IMR-90 (cell line): ENCODE measurements at regions not wholly inside any gene's neighbourhood (a gene's known extent, or its start where the extent isn't known, plus 50 kb on each side); places are given as distances from the start of the nearest gene placed in this dataset.

ENCODE experiments used
- ATAC-seq: fragments of 200-7000 bp; cut with Tn5 transposase; 2 replicates; pipeline ENCODE4 v1.9.1; 2020; ENCODE audit warnings: low read depth, mild to moderate bottlenecking, moderate library complexity
- BruUV-seq: library from RNA; stranded (reverse); fragments of 400-500 nt; replicated peaks from 2 replicates; lab custom pipeline; 2021; lab: Mats Ljungman, UMichigan
- CTCF ChIA-PET: fragments of 300-600 bp; formaldehyde crosslinking; extraction: SDS; loops from one replicate; lab custom pipeline; 2021; ENCODE audit warnings: antibody characterized with exemption; lab: Yijun Ruan, JAX
- POLR2A ChIA-PET: fragments of 300-600 bp; sonication (Branson Sonifier 250); formaldehyde crosslinking; loops from one replicate; lab custom pipeline; 2022; ENCODE audit warnings: antibody characterized with exemption; ENCODE audit not compliant: unreplicated experiment; lab: Charles Lee
- DNase-seq: peaks from one replicate; pipeline ENCODE4 v3.0.0; 2013
- H2AFZ ChIP-seq: replicated peaks from 2 replicates; pipeline ENCODE3; 2013; ENCODE audit warnings: low read length, mild to moderate bottlenecking; ENCODE audit not compliant: poor library complexity
- H2AK5ac ChIP-seq: 2 replicates; pipeline ENCODE4 v1.6.1; 2013; ENCODE audit warnings: low read depth, low read length, inconsistent platforms
- H2AK9ac ChIP-seq: replicated peaks from 2 replicates; pipeline ENCODE3; 2013; ENCODE audit warnings: mild to moderate bottlenecking, low read depth, low read length, moderate library complexity; ENCODE audit not compliant: poor library complexity
- H2BK120ac ChIP-seq: 2 replicates; pipeline ENCODE4 v1.6.1; 2013; ENCODE audit warnings: low read depth, low read length, inconsistent platforms
- H2BK15ac ChIP-seq: 3 replicates; pipeline ENCODE4 v1.6.1; 2013; ENCODE audit warnings: low read depth, low read length, inconsistent platforms
- H2BK20ac ChIP-seq: 2 replicates; pipeline ENCODE4 v1.6.1; 2013; ENCODE audit warnings: low read depth, mild to moderate bottlenecking, inconsistent platforms, low read length, moderate library complexity
- H2BK5ac ChIP-seq: 2 replicates; pipeline ENCODE4 v1.6.1; 2013; ENCODE audit warnings: mild to moderate bottlenecking, low read depth, low read length, inconsistent platforms; ENCODE audit not compliant: poor library complexity, severe bottlenecking
- H3K14ac ChIP-seq: replicated peaks from 2 replicates; pipeline ENCODE4 v1.6.1; 2013; ENCODE audit warnings: low read depth, low read length, inconsistent platforms
- H3K18ac ChIP-seq: 2 replicates; pipeline ENCODE4 v1.6.1; 2013; ENCODE audit warnings: low read depth, low read length, control low read depth
- H3K23ac ChIP-seq: 2 replicates; pipeline ENCODE4 v1.6.1; 2013; ENCODE audit warnings: low read depth, low read length, inconsistent platforms
- H3K27ac ChIP-seq: 2 replicates; pipeline ENCODE4 v1.5.1; 2013; ENCODE audit warnings: mild to moderate bottlenecking, control low read depth, low read length; ENCODE audit not compliant: insufficient read depth
- H3K27me3 ChIP-seq: 2 replicates; pipeline ENCODE4 v1.6.1; 2013; ENCODE audit warnings: low read length; ENCODE audit not compliant: control insufficient read depth, insufficient read depth
- H3K36me3 ChIP-seq: 2 replicates; pipeline ENCODE4 v1.6.1; 2013; ENCODE audit warnings: low read length, mixed read lengths; ENCODE audit not compliant: control insufficient read depth, insufficient read depth
- H3K4ac ChIP-seq: 2 replicates; pipeline ENCODE4 v1.6.1; 2013; ENCODE audit warnings: low read depth, low read length, inconsistent platforms
- H3K4me1 ChIP-seq: 2 replicates; pipeline ENCODE4 v1.6.1; 2013; ENCODE audit warnings: low read length, mixed read lengths; ENCODE audit not compliant: control insufficient read depth, insufficient read depth
- H3K4me2 ChIP-seq: 2 replicates; pipeline ENCODE4 v1.6.1; 2013; ENCODE audit warnings: low read depth, mild to moderate bottlenecking, control low read depth, low read length, moderate library complexity
- H3K4me3 ChIP-seq: 2 replicates; pipeline ENCODE4 v1.5.1; 2013; ENCODE audit warnings: low read depth, mild to moderate bottlenecking, control low read depth, low read length, moderate library complexity; ENCODE audit not compliant: insufficient read depth
- H3K56ac ChIP-seq: 2 replicates; pipeline ENCODE4 v1.6.1; 2013; ENCODE audit warnings: low read length, inconsistent platforms; ENCODE audit not compliant: insufficient read depth; ENCODE audit errors: extremely low read depth
- H3K79me1 ChIP-seq, 2 experiments: 2 replicates each; pipeline ENCODE4 v1.6.1; 2013; ENCODE audit warnings: low read length in 2 of 2, inconsistent platforms in 1 of 2, low read depth in 1 of 2
- H3K9ac ChIP-seq: 2 replicates; pipeline ENCODE4 v1.6.1; 2013; ENCODE audit warnings: low read depth, low read length, control low read depth
- H3K9me1 ChIP-seq: 2 replicates; pipeline ENCODE4 v1.6.1; 2013; ENCODE audit warnings: low read length, inconsistent platforms; ENCODE audit not compliant: insufficient read depth
- H3K9me3 ChIP-seq: 2 replicates; pipeline ENCODE4 v1.6.1; 2013; ENCODE audit warnings: low read length; ENCODE audit not compliant: control insufficient read depth, insufficient read depth
- H4K20me1 ChIP-seq: 2 replicates; pipeline ENCODE4 v1.6.1; 2013; ENCODE audit warnings: low read length, inconsistent platforms; ENCODE audit not compliant: insufficient read depth
- H4K5ac ChIP-seq: 2 replicates; pipeline ENCODE4 v1.6.1; 2013; ENCODE audit warnings: mild to moderate bottlenecking, low read depth, low read length, control low read depth
- H4K8ac ChIP-seq, 2 experiments: 2 replicates each; pipeline ENCODE4 v1.6.1; 2013; ENCODE audit warnings: low read depth in 2 of 2, low read length in 2 of 2, control low read depth in 1 of 2, inconsistent platforms in 1 of 2
- H4K91ac ChIP-seq: 2 replicates; pipeline ENCODE4 v1.6.1; 2013; ENCODE audit warnings: low read depth, low read length, inconsistent platforms; ENCODE audit not compliant: insufficient read depth
- BHLHE40 ChIP-seq: fragments of 150-350 bp; IDR thresholded peaks from 2 replicates; pipeline ENCODE4 v1.6.1; 2016; ENCODE audit warnings: mild to moderate bottlenecking, low read depth, low read length
- CEBPB ChIP-seq: IDR thresholded peaks from 2 replicates; pipeline ENCODE4 v1.6.1; 2012; ENCODE audit warnings: low read depth, low read length, improper control_type of control experiment
- CHD1 ChIP-seq: IDR thresholded peaks from 2 replicates; pipeline ENCODE4 v1.6.1; 2012; ENCODE audit warnings: low read depth, low read length, improper control_type of control experiment
- CTCF ChIP-seq: conservative IDR thresholded peaks from 2 replicates; pipeline ENCODE4 v1.5.1; 2012; ENCODE audit warnings: mild to moderate bottlenecking, low read depth, low read length, improper control_type of control experiment
- ELK1 ChIP-seq: fragments of 150-350 bp; IDR thresholded peaks from 2 replicates; pipeline ENCODE4 v1.6.1; 2016; ENCODE audit warnings: low read depth, mild to moderate bottlenecking, low read length, moderate library complexity, borderline replicate concordance
- FOS ChIP-seq: fragments of 150-350 bp; IDR thresholded peaks from 2 replicates; pipeline ENCODE4 v1.6.1; 2016; ENCODE audit warnings: low read depth, low read length
- MAFK ChIP-seq: IDR thresholded peaks from 2 replicates; pipeline ENCODE4 v1.6.1; 2012; ENCODE audit warnings: low read depth, low read length, improper control_type of control experiment
- MAZ ChIP-seq: IDR thresholded peaks from 2 replicates; pipeline ENCODE4 v1.6.1; 2012; ENCODE audit warnings: low read depth, mild to moderate bottlenecking, low read length, improper control_type of control experiment, moderate library complexity, borderline replicate concordance
- MXI1 ChIP-seq: IDR thresholded peaks from 2 replicates; pipeline ENCODE4 v1.6.1; 2012; ENCODE audit warnings: low read depth, mild to moderate bottlenecking, low read length, moderate library complexity, borderline replicate concordance
- NFE2L2 ChIP-seq: fragments of 150-350 bp; IDR thresholded peaks from 2 replicates; pipeline ENCODE4 v1.6.1; 2016; ENCODE audit warnings: low read depth, mild to moderate bottlenecking, low read length
- POLR2A ChIP-seq: IDR thresholded peaks from 2 replicates; pipeline ENCODE4 v1.6.1; 2012; ENCODE audit warnings: mild to moderate bottlenecking, low read depth, low read length
- RAD21 ChIP-seq: IDR thresholded peaks from 2 replicates; pipeline ENCODE4 v1.6.1; 2012; ENCODE audit warnings: low read length, improper control_type of control experiment
- RCOR1 ChIP-seq: IDR thresholded peaks from 2 replicates; pipeline ENCODE4 v1.6.1; 2012; ENCODE audit warnings: mild to moderate bottlenecking, low read length, improper control_type of control experiment; ENCODE audit not compliant: insufficient replicate concordance
- SMC3 ChIP-seq: fragments of 150-350 bp; IDR thresholded peaks from 2 replicates; pipeline ENCODE4 v1.6.1; 2016; ENCODE audit warnings: low read depth, mild to moderate bottlenecking, antibody characterized with exemption, low read length, moderate library complexity
- USF2 ChIP-seq: fragments of 150-350 bp; IDR thresholded peaks from 2 replicates; pipeline ENCODE4 v1.6.1; 2017; ENCODE audit warnings: mild to moderate bottlenecking, antibody characterized with exemption, low read length, low read depth
- WGBS, 2 experiments: methylation state at CpG; one replicate each; pipeline versions ENCODE4 v1.1.5 to v1.1.7; 2013; ENCODE audit warnings: missing lambda C conversion rate in 2 of 2; ENCODE audit not compliant: insufficient read length in 1 of 2; ENCODE audit errors: extremely low coverage in 2 of 2; 5-methylcytosine and 5-hydroxymethylcytosine counted together
- dilution Hi-C: fragments of 300-500 bp; cut with HindIII; formaldehyde crosslinking; loops from one replicate; pipeline ENCODE4 v1.14.3; 2018; ENCODE audit warnings: low sequenced_read_pairs; ENCODE audit not compliant: unreplicated experiment
- in situ Hi-C: fragments of 300-500 bp; cut with MboI; formaldehyde crosslinking; loops from 3 replicates; pipeline ENCODE4 v1.14.3; 2019; ENCODE audit warnings: low sequenced_read_pairs, inconsistent platforms, mixed read lengths
- intact Hi-C: fragments of 100-400 bp; cut with micrococcal nuclease; formaldehyde crosslinking; loops from 2 replicates; pipeline ENCODE4 v1.10.0; 2022

- Histone ChIP-seq H2BK20ac (no peak overlapping the region), H4K20me1 (no peaks in the 10 kb centered on the region), H3K4ac (no peak overlapping the region), H3K56ac (no peak overlapping the region), H2AFZ (no peak overlapping the region), H4K91ac (no peak overlapping the region), H2AK5ac (no peak overlapping the region), H3K14ac (no peak overlapping the region), H4K8ac (no peak overlapping the region), H2AK9ac (no peak overlapping the region), H3K9me3 (peaks cover 4% of the 10 kb centered on the region), H3K4me3 (no peak overlapping the region), H2BK120ac (no peak overlapping the region), H3K4me2 (no peak overlapping the region), H3K27ac (no peak overlapping the region), H3K23ac (no peak overlapping the region), H3K79me1 (no peaks in the 10 kb centered on the region), H4K5ac (no peak overlapping the region), H3K9ac (no peak overlapping the region), H3K9me1 (no peaks in the 10 kb centered on the region), H2BK15ac (no peak overlapping the region; the same call in 2 of the 3 replicates), H2BK5ac (no peak overlapping the region), H3K36me3 (no peaks in the 10 kb centered on the region), H3K18ac (no peak overlapping the region), H3K27me3 (no peaks in the 10 kb centered on the region), H3K4me1 (no peaks in the 10 kb centered on the region; the same call in 1 of the 2 replicates)
- ATAC-seq (no peak), DNase-seq (no peak)
- no peak for TF ChIP-seq RAD21
- no peak for TF ChIP-seq CTCF
- no peak for TF ChIP-seq ELK1
- no peak for TF ChIP-seq BHLHE40
- TF ChIP-seq MAFK = no peak
- TF ChIP-seq MXI1 = no peak
- no peak for TF ChIP-seq CHD1
- TF ChIP-seq SMC3 = no peak
- TF ChIP-seq POLR2A = no peak
- TF ChIP-seq FOS = no peak
- TF ChIP-seq NFE2L2 = no peak
- TF ChIP-seq MAZ = no peak
- no peak for TF ChIP-seq USF2
- TF ChIP-seq RCOR1 = no peak
- TF ChIP-seq CEBPB = no peak
- POLR2A ChIA-PET = no interaction called here
- CTCF ChIA-PET = no interaction called here
- dilution Hi-C loops (no loop called here), intact Hi-C loops (no loop called here), in situ Hi-C loops (no loop called here)
- no CpG with 5 or more reads among the region's 6 CpGs for WGBS, 2 experiments
- no TSS peak for BruUV-seq
Measured at GRCh38 chr10:129288999-129289584, 177.9 kb upstream of the MGMT start.
